GM12872 (cell line): ENCODE measurements at regions not wholly inside any gene's neighbourhood (a gene's known extent, or its start where the extent isn't known, plus 50 kb on each side); places are given as distances from the start of the nearest gene placed in this dataset.
A peak's percentile ranks its signal among the peaks of the same experiment; 100 is the strongest.

Source experiments
- CTCF ChIP-seq: IDR thresholded peaks from 3 replicates; pipeline ENCODE4 v1.5.1; 2011; ENCODE audit warnings: low read depth, mild to moderate bottlenecking, low read length, moderate library complexity; ENCODE audit not compliant: insufficient read depth

- TF ChIP-seq CTCF, result no peak
These were observed 325.3 kb upstream of the SMIM21 start for GRCh38 chr18:75752740-75753263.

- no peak for TF ChIP-seq CTCF
These were observed 317.6 kb upstream of the SMIM21 start for GRCh38 chr18:75745147-75745546.

DNA sequence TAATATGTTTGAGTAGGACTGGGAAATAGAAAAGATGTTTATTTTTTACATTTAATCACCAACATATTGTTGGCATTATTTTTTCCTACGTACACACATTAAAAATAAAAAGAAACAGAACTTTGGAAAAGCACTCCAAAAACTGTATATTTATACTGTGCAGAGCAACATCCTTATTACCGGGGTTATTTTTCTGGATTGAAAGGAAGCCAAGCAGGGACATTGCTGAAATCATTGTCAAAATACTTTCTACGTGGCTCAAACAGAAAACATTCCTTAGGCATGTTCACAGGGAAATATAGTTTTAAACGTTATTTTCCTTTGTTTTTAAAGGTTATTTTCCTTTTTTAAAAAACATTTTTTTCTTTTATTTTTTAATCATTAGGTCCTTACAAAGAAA is 315.0 kb upstream of the SMIM21 start:
- no peak for TF ChIP-seq CTCF

- TF ChIP-seq CTCF, result no peak
These were observed 312.2 kb upstream of the SMIM21 start for GRCh38 chr18:75739682-75740081.

- TF ChIP-seq CTCF, result no peak
These were observed 307.8 kb upstream of the SMIM21 start for GRCh38 chr18:75735291-75735690.

DNA sequence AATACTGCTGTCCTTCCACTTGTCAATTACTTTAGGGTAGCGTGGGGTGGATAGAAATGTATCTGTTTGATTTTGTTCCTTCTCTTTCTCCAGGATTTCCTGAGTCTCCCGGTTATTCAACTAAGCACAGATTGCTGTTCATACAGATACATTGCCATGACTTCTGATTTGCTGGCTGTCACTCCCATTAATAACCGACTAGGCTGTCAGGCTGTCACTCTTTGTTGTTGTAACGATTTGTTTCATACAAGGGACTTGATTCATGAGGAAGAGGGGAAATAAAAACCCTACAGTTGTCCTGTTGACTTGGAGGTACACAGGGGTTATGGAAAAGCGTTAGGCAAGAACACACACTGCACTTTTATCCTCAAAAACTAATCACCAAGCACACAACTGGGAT is 302.7 kb upstream of the SMIM21 start:
- no peak for TF ChIP-seq CTCF

GRCh38 chr18:75728621-75729020 is 301.1 kb upstream of the SMIM21 start:
- no peak for TF ChIP-seq CTCF

DNA sequence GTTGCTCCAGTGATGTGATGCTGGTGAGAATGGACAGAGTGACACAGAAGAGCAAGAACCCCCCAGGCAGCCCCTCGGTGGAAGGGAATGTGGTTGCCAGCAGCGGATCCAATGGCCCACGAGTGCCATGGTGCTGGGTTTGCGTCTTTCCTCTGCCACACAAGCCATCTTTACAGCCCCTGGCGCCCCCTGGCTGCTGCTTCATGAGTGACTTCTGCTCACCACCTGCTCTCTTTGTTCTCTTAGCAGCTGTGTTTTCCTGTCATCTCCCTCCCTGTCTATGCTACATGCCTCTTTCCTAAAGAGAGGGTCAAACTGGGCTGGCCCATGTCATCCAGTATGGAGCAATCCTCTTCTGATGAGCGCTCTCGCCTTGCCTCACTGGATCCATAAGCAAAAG is 300.0 kb upstream of the SMIM21 start:
- peak; percentile 59 for TF ChIP-seq CTCF
